Activated CD8-positive, alpha-beta T cell treated with anti-CD3 and anti-CD28 coated beads for 36 hours (primary cell): ENCODE measurements at regions not wholly inside any gene's neighbourhood (a gene's known extent, or its start where the extent isn't known, plus 50 kb on each side); places are given as distances from the start of the nearest gene placed in this dataset.
A peak's percentile ranks its signal among the peaks of the same experiment; 100 is the strongest.

ENCODE experiments used
- ATAC-seq: fragments of 200-7000 bp; cut with Tn5 transposase; one replicate; pipeline ENCODE4 v1.10.0; 2021; ENCODE audit warnings: mild to moderate bottlenecking, moderate library complexity
- CTCF ChIA-PET: fragments of 350-600 bp; sonication (Branson Sonifier 250); formaldehyde crosslinking; loops from one replicate; lab custom pipeline; 2021; ENCODE audit warnings: antibody characterized with exemption; lab: Charles Lee
- POLR2A ChIA-PET: fragments of 350-600 bp; sonication (Branson Sonifier 250); formaldehyde crosslinking; loops from one replicate; lab custom pipeline; 2021; ENCODE audit warnings: antibody characterized with exemption; lab: Charles Lee
- DNase-seq: peaks from one replicate; pipeline ENCODE4 v3.0.0-alpha.2; 2020
- H3K27ac Mint-ChIP-seq: one replicate; pipeline ENCODE4 v1.8.0; 2021; ENCODE audit warnings: mild to moderate bottlenecking, mixed read lengths
- H3K27me3 Mint-ChIP-seq: one replicate; pipeline ENCODE4 v1.8.0; 2021; ENCODE audit warnings: mixed read lengths
- H3K36me3 Mint-ChIP-seq: one replicate; pipeline ENCODE4 v1.8.0; 2021; ENCODE audit warnings: low read depth, mixed read lengths
- H3K4me1 Mint-ChIP-seq: one replicate; pipeline ENCODE4 v1.8.0; 2021; ENCODE audit warnings: low read depth, mixed read lengths
- H3K4me3 Mint-ChIP-seq: one replicate; pipeline ENCODE4 v1.8.0; 2021; ENCODE audit warnings: mild to moderate bottlenecking, moderate library complexity, mixed read lengths
- H3K9me3 Mint-ChIP-seq: one replicate; pipeline ENCODE4 v1.8.0; 2021; ENCODE audit warnings: mixed read lengths
- intact Hi-C: fragments of 100-400 bp; cut with micrococcal nuclease; formaldehyde crosslinking; loops from one replicate; pipeline ENCODE4 v1.10.0; 2022
- TF ChIP-seq, protein P1 (sequence below): fragments of 200-600 bp; IDR thresholded peaks from one replicate; pipeline ENCODE4 v1.8.0; 2022; ENCODE audit warnings: antibody characterized with exemption, mild to moderate bottlenecking

DNA sequence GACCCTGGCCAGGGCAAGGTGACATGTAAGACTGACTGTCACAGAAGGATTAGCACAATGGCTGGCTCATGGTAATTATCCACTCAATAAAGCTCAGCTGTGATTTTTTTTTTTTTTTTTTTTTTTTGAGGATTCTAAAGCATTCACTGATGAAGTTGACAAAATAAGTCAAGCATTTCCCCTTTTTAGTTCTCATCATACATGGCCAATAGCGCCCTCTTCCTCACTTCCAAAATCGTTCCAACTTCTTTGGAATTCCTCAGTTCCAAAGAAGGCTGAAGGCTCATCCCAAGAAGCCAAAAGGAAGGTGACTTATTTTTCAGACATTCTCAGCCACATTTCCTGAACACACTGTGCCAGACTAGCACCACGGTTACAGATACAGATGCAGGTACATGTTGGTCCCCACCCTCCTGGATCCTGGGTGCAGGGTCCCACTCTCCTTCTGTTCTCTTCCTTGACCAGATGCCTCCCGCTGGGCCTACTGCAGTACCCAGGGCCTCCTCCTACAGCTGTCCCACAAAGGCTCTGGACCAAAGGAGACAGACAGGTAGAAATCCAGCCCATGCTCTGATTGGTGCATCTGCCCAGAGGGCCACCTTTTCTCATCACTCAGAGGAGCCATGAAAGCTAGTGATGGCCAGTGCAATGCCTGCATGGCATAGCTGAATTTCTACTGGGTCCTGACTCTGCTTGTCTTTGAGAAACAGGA is 202.6 kb downstream of the UACA start:
- CTCF ChIA-PET, result interaction anchor here (1.6 kb wide), 1 partner anchor 9 kb away, joined by 4 read pairs; no protein-coding TSS in a partner anchor

DNA sequence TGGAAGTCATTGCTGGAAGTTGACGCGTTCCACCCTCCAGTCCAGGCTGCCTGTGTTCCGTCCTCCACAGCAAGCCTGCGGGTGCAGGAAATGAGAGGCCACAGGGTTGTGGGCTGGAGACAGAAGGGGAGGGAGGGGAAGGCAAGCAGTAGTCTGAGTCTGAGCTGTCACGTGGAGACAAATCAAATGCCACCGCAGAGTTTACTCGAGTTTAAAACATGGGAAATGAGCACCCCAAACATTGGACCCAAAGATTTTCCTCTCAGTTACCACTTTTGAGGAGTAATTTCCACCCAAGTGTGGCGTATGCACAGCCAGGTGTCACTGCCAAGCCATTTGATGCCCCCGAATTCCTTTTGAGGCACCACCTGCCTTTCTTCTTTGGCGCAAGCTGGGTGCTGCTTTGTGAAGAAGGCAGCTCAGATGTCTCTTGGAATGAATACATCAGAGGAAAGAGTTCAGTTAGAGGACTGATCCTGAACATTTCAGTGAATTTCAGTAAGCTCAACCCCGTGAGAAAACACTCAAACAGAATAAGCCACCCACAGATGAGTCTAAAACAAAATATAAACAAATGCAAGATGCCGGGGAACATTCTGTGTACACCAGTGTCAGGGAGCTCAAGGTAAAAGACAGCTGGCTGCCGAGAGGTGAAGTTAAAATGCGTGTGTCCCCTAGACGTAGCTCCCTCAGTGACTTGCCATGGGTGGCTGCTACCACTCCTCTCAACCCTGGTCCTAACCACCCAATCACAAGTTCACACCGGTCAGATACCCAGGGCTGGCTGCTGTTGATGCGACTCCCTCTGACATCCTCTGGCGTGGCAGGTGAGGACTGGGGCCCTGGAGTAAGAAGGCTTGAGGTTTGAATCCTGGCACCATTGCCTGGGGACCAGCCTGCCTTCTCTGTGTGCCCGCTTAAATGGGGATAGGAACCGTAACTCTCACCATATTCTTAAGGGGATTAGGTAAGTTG is 203.8 kb downstream of the UACA start:
- H3K4me3 Mint-ChIP-seq, result no peak overlapping the region
- CTCF ChIA-PET, result interaction anchor here (0.7 to 1.9 kb wide), 4 partner anchors 9 to 26 kb away, joined by 3 to 9 read pairs (median 4); no protein-coding TSS in a partner anchor
- H3K27ac Mint-ChIP-seq, result no peak overlapping the region
- intact Hi-C loops, result no loop called here
- POLR2A ChIA-PET, result interaction anchor here (1.1 to 2.7 kb wide), 4 partner anchors 9 to 76 kb away, joined by 3 to 12 read pairs (median 5); no protein-coding TSS in a partner anchor
- H3K27me3 Mint-ChIP-seq, result no peaks in the 10 kb centered on the region
- TF ChIP-seq, protein P1, sequence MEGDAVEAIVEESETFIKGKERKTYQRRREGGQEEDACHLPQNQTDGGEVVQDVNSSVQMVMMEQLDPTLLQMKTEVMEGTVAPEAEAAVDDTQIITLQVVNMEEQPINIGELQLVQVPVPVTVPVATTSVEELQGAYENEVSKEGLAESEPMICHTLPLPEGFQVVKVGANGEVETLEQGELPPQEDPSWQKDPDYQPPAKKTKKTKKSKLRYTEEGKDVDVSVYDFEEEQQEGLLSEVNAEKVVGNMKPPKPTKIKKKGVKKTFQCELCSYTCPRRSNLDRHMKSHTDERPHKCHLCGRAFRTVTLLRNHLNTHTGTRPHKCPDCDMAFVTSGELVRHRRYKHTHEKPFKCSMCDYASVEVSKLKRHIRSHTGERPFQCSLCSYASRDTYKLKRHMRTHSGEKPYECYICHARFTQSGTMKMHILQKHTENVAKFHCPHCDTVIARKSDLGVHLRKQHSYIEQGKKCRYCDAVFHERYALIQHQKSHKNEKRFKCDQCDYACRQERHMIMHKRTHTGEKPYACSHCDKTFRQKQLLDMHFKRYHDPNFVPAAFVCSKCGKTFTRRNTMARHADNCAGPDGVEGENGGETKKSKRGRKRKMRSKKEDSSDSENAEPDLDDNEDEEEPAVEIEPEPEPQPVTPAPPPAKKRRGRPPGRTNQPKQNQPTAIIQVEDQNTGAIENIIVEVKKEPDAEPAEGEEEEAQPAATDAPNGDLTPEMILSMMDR, result no peak
- H3K36me3 Mint-ChIP-seq, result no peaks in the 10 kb centered on the region
- ATAC-seq, result peak; percentile 82
- peak; percentile 82 for DNase-seq
- peaks cover 9% of the 10 kb centered on the region for H3K4me1 Mint-ChIP-seq
- no peaks in the 10 kb centered on the region for H3K9me3 Mint-ChIP-seq

More for the DNA sequence above, 202.6 kb downstream of the UACA start:
- no peaks in the 10 kb centered on the region for H3K36me3 Mint-ChIP-seq
- no peak for DNase-seq
- TF ChIP-seq, protein P1, result no peak
- H3K27ac Mint-ChIP-seq, result no peak overlapping the region
- H3K9me3 Mint-ChIP-seq, result no peaks in the 10 kb centered on the region
- H3K4me3 Mint-ChIP-seq, result no peak overlapping the region
- intact Hi-C loops, result no loop called here
- H3K4me1 Mint-ChIP-seq, result peaks cover 9% of the 10 kb centered on the region
- POLR2A ChIA-PET, result interaction anchor here (1.8 kb wide), 1 partner anchor 8 kb away, joined by 5 read pairs; no protein-coding TSS in a partner anchor
- no peaks in the 10 kb centered on the region for H3K27me3 Mint-ChIP-seq
- ATAC-seq, result no peak

DNA sequence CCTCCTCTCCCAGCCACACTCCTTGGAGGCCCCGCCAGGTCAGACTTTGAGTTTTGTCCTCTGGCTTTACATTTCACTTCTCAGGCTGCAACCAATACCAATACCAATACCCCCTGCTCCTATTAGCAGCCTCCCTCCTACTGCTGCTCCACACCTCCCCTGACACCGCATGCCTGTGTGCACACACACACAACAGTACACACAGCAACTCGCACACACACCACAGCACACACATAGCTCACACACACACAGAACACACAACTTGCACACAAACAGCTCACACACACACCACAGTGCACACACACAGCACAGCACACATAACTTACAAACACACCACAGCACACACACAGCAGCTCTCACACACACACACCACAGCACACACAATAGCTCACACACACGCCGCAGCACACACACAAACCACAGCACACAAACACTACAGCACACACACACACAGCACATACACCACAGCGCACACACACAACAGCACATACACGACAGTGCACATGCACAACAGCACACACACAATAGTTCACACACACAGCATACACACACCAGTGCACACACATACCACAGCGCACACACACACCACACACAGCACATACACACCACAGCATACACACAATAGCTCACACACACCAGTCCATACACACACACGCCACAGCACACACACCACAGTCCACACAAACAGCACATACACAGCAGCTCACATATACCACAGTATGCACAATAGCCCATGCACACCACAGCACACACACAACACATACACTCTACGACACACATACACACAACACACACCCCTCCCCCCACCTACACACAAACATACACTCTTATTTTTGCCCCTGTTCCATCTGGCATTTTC is 204.7 kb downstream of the UACA start:
- ATAC-seq, result peak; percentile 43

DNA sequence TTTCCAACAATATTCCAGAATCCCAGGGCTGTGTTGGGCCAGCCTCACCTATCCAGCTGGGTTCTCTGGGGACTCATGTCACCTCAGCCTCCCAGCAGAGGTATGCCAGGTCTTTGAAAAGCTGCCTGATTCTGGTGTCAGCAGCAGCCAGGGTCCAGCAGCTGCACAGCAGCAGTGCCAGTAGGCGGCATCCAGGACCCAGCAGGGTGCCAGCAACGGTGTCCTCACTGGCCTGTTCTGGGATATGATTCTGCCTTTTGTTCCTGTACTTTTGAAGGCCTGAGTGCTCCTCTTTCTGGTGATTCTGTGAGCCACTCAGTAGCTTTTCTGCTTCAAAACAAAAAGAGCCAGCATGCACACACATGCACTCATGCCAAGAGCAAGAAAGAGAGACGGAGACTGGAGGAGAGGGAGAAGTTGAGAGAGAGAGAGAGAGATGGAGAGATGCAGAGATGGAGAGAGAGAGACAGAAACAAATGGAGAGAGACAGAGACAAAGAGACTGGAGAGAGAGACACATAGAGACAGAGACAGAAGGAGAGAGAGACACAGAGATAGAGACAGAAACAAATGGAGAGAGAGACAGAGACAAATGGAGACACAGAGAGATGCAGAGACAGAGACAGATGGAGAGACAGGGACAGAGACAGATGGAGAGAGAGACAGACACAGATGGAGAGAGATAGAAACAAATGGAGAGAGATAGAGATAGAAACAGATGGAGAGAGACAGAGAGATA is 205.7 kb downstream of the UACA start:
- intact Hi-C loops, result no loop called here
- H3K27ac Mint-ChIP-seq, result no peak overlapping the region
- CTCF ChIA-PET, result interaction anchor here (1.5 kb wide), 1 partner anchor 22 kb away, joined by 5 read pairs; no protein-coding TSS in a partner anchor
- H3K36me3 Mint-ChIP-seq, result no peaks in the 10 kb centered on the region
- no peak overlapping the region for H3K4me3 Mint-ChIP-seq
- no peaks in the 10 kb centered on the region for H3K27me3 Mint-ChIP-seq
- TF ChIP-seq, protein P1, result no peak
- ATAC-seq (no peak), DNase-seq (no peak)
- H3K9me3 Mint-ChIP-seq, result no peaks in the 10 kb centered on the region
- POLR2A ChIA-PET, result interaction anchor here (2.0 to 2.7 kb wide), 2 partner anchors 10 to 22 kb away, joined by 9 to 12 read pairs; no protein-coding TSS in a partner anchor
- H3K4me1 Mint-ChIP-seq, result peaks cover 9% of the 10 kb centered on the region

More for the DNA sequence above, 204.7 kb downstream of the UACA start:
- intact Hi-C loops, result no loop called here
- H3K27me3 Mint-ChIP-seq, result no peaks in the 10 kb centered on the region
- no peaks in the 10 kb centered on the region for H3K36me3 Mint-ChIP-seq
- H3K9me3 Mint-ChIP-seq, result no peaks in the 10 kb centered on the region
- TF ChIP-seq, protein P1, result no peak
- ChIA-PET CTCF (interaction anchor here (0.8 to 1.9 kb wide), 4 partner anchors 10 to 27 kb away, joined by 3 to 9 read pairs (median 5); no protein-coding TSS in a partner anchor), POLR2A (interaction anchor here (1.1 to 2.7 kb wide), 3 partner anchors 23 to 75 kb away, joined by 3 to 12 read pairs (median 5); no protein-coding TSS in a partner anchor)
- peaks cover 9% of the 10 kb centered on the region for H3K4me1 Mint-ChIP-seq
- H3K27ac Mint-ChIP-seq, result no peak overlapping the region
- no peak for DNase-seq
- H3K4me3 Mint-ChIP-seq, result no peak overlapping the region
